HepG2 (cell line): ENCODE measurements at regions not wholly inside any gene's neighbourhood (a gene's known extent, or its start where the extent isn't known, plus 50 kb on each side); places are given as distances from the start of the nearest gene placed in this dataset.
A peak's percentile ranks its signal among the peaks of the same experiment; 100 is the strongest.

Experiments
- AHDC1 ChIP-seq: sonication (generic); formaldehyde crosslinking; IDR thresholded peaks from 2 replicates; pipeline ENCODE4 v1.5.1; 2020; ENCODE audit warnings: mild to moderate bottlenecking, missing genetic modification reagents, borderline replicate concordance
- KLF11 ChIP-seq: IDR thresholded peaks from 2 replicates; pipeline ENCODE4 v1.6.1; 2016; ENCODE audit warnings: missing compliant biosample characterization
- NR1H2 ChIP-seq: sonication (generic); formaldehyde crosslinking; IDR thresholded peaks from 2 replicates; pipeline ENCODE4 v1.8.1; 2022; ENCODE audit warnings: low read depth, missing genetic modification reagents, borderline replicate concordance
- PHF8 ChIP-seq: sonication (generic); formaldehyde crosslinking; IDR thresholded peaks from 2 replicates; pipeline ENCODE4 v1.5.0; 2020; ENCODE audit warnings: missing genetic modification reagents
- SOX5 ChIP-seq: IDR thresholded peaks from 2 replicates; pipeline ENCODE4 v1.6.1; 2016; ENCODE audit warnings: borderline replicate concordance
- SOX6 ChIP-seq, 2 experiments: fragments of 450-650 bp in 1 of 2; sonication (generic) in 1 of 2; formaldehyde crosslinking in 1 of 2; IDR thresholded peaks; 2 replicates each; pipeline versions ENCODE4 v1.4.0 to v1.6.1; 2017 to 2020; ENCODE audit warnings: antibody characterized with exemption in 1 of 2, mild to moderate bottlenecking in 1 of 2, missing genetic modification reagents in 1 of 2
- SRSF9 ChIP-seq: fragments of 200-400 bp; formaldehyde crosslinking; IDR thresholded peaks from 2 replicates; pipeline ENCODE4 v1.6.1; 2018; ENCODE audit warnings: borderline replicate concordance, mild to moderate bottlenecking, low read depth, low read length; ENCODE audit not compliant: insufficient read depth, poor library complexity, severe bottlenecking
- TAF1 ChIP-seq: sonication (generic); formaldehyde crosslinking; IDR thresholded peaks from 2 replicates; pipeline ENCODE4 v1.4.0; 2020; ENCODE audit warnings: missing genetic modification reagents
- ZBTB42 ChIP-seq: sonication (generic); formaldehyde crosslinking; IDR thresholded peaks from 2 replicates; pipeline ENCODE4 v1.5.0; 2020; ENCODE audit warnings: mild to moderate bottlenecking, missing genetic modification reagents
- ZNF30 ChIP-seq: sonication (generic); formaldehyde crosslinking; IDR thresholded peaks from 2 replicates; pipeline ENCODE4 v1.5.0; 2020; ENCODE audit warnings: mild to moderate bottlenecking, missing genetic modification reagents
- ZNF547 ChIP-seq: sonication (generic); formaldehyde crosslinking; IDR thresholded peaks from 2 replicates; pipeline ENCODE4 v1.5.1; 2020; ENCODE audit warnings: mild to moderate bottlenecking, missing genetic modification reagents
- ZNF562 ChIP-seq: sonication (generic); formaldehyde crosslinking; IDR thresholded peaks from 2 replicates; pipeline ENCODE4 v1.8.0; 2022; ENCODE audit warnings: missing genetic modification reagents, borderline replicate concordance
- ZNF687 ChIP-seq: sonication (generic); formaldehyde crosslinking; IDR thresholded peaks from 2 replicates; pipeline ENCODE4 v1.5.1; 2020; ENCODE audit warnings: mild to moderate bottlenecking, missing genetic modification reagents, moderate library complexity
- TF ChIP-seq, protein P1 (sequence below): sonication (generic); formaldehyde crosslinking; IDR thresholded peaks from 2 replicates; pipeline ENCODE4 v1.5.1; 2020; ENCODE audit warnings: mild to moderate bottlenecking, missing genetic modification reagents
- TF ChIP-seq, protein P2 (sequence below): sonication (generic); formaldehyde crosslinking; IDR thresholded peaks from 2 replicates; pipeline ENCODE4 v1.5.0; 2020; ENCODE audit warnings: mild to moderate bottlenecking, missing genetic modification reagents

GRCh38 chr7:26001662-26002244 is 150.2 kb upstream of the NFE2L3 start (continued):
- TF ChIP-seq SRSF9 = no peak
- no peak for TF ChIP-seq ZNF30
- TF ChIP-seq, protein P1, sequence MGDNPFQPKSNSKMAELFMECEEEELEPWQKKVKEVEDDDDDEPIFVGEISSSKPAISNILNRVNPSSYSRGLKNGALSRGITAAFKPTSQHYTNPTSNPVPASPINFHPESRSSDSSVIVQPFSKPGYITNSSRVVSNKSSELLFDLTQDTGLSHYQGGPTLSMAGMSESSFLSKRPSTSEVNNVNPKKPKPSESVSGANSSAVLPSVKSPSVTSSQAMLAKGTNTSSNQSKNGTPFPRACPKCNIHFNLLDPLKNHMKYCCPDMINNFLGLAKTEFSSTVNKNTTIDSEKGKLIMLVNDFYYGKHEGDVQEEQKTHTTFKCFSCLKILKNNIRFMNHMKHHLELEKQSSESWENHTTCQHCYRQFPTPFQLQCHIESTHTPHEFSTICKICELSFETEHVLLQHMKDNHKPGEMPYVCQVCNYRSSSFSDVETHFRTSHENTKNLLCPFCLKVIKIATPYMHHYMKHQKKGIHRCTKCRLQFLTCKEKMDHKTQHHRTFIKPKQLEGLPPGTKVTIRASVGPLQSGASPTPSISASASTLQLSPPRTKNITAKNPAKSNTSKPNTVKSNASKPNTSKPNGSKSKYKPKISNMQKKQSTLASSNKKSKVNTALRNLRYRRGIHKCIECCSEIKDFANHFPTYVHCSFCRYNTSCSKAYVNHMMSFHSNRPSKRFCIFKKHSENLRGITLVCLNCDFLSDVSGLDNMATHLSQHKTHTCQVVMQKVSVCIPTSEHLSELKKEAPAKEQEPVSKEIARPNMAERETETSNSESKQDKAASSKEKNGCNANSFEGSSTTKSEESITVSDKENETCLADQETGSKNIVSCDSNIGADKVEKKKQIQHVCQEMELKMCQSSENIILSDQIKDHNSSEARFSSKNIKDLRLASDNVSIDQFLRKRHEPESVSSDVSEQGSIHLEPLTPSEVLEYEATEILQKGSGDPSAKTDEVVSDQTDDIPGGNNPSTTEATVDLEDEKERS (CRISPR knock-in tag) = no peak
- no peak for TF ChIP-seq SOX6 (IDR thresholded peaks at IDR 0.05)
- peak; percentile 97 for TF ChIP-seq SOX6 (CRISPR knock-in tag; IDR thresholded peaks at IDR 0.05)
- peak; percentile 71; the same call in 1 of the 2 replicates for TF ChIP-seq AHDC1
- TF ChIP-seq NR1H2 (CRISPR knock-in tag) = no peak
- peak; percentile 96 for TF ChIP-seq SOX5 (CRISPR knock-in tag)
- no peak for TF ChIP-seq ZBTB42 (CRISPR knock-in tag)
- no peak for TF ChIP-seq ZNF547 (CRISPR knock-in tag)
- TF ChIP-seq TAF1 (CRISPR knock-in tag) = no peak
- TF ChIP-seq ZNF687 (CRISPR knock-in tag) = no peak
- no peak for TF ChIP-seq KLF11 (CRISPR knock-in tag)
- no peak for TF ChIP-seq ZNF562
- TF ChIP-seq, protein P2, sequence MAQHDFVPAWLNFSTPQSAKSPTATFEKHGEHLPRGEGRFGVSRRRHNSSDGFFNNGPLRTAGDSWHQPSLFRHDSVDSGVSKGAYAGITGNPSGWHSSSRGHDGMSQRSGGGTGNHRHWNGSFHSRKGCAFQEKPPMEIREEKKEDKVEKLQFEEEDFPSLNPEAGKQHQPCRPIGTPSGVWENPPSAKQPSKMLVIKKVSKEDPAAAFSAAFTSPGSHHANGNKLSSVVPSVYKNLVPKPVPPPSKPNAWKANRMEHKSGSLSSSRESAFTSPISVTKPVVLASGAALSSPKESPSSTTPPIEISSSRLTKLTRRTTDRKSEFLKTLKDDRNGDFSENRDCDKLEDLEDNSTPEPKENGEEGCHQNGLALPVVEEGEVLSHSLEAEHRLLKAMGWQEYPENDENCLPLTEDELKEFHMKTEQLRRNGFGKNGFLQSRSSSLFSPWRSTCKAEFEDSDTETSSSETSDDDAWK (CRISPR knock-in tag) = no peak
- TF ChIP-seq PHF8 (CRISPR knock-in tag) = no peak
